Epidermal melanocyte (primary cell): ENCODE measurements at regions not wholly inside any gene's neighbourhood (a gene's known extent, or its start where the extent isn't known, plus 50 kb on each side); places are given as distances from the start of the nearest gene placed in this dataset.
"Not testable (repeated sequence)": the region's sequence is repeated elsewhere in the genome, so short reads cannot be mapped to it uniquely, and the experiment has no call there.

ENCODE experiments used
- DNase-seq: peaks from one replicate; pipeline ENCODE4 v3.0.0; 2011; ENCODE audit warnings: low spot score; ENCODE audit not compliant: insufficient read length

DNA sequence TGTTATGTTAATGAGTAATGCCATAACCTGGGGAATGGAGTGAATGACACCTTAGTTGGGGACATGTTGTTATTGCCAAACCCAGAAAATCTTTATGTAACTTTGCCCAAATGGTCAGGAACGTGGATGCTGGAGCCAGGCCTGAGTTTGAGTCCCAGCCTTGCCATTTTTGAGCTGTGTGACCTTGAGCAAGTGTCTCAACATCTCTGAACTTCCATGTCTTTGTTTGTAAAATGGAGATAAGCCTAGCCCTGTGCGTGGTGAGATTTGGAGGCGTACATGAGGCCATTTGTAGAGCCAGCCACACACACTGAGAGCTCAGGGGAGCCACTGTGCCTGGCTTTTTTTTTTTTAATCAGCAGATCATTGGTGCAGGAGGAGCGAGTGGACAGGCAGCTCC is 247.3 kb downstream of the FOXL1 start:
- no peak for DNase-seq

DNA sequence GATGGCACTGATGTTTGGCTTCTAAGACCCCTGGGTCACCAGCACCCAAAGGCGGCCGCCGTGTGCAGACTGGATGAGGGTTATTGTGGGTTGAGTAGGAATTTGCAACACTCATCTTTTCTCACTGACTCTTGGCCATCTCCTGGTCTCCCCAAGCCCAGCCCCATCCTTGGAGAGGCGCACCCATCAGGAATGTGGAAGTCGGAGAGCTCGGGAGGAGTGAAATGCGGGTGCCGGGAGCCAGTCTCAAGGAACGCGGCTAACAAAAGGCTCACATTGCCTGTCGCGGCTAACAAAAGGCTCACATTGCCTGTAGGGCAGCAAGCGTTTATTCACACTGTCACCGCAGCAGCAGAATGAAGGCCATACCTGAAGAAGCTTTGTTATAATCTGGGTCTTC is 248.6 kb downstream of the FOXL1 start:
- DNase-seq, result no peak

DNA sequence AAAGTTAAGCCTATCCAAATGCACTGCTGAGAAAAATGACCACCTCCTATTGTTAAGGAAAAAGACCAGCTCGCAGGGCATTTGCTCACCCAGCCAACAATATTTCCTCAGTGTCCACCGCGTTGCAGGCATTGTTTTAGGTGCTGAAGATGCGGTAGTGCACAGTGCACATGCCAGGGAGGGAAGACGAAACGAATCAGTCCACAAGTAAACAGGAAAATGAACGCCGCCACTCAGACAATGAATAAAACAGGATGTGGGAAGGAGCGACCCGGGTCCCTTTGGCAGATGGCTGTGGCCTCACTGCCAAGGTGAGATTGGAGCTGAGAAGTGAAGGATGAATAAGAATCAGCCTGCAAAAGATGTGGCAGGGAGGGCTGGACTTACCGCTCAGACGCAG is 249.2 kb downstream of the FOXL1 start:
- no peak for DNase-seq

DNA sequence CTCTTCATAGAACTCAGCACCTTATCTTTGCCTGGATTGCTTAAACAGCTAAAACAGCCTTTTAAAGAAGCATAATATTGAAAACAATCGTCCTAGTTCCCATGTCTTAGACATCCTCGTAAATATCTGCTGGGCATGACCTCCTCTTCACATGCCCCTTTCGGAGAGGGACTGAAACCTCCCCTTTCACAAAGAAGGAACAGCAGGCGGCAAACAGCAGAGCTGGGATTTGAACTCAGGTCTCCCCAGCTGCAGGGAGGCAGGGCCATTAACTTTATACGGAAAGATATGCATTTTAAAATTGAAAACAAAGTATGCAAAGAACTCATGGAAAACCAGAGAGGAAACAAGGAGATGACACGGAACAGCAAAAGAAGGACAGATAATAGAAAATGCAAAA is 249.9 kb downstream of the FOXL1 start:
- DNase-seq, result no peak

DNA sequence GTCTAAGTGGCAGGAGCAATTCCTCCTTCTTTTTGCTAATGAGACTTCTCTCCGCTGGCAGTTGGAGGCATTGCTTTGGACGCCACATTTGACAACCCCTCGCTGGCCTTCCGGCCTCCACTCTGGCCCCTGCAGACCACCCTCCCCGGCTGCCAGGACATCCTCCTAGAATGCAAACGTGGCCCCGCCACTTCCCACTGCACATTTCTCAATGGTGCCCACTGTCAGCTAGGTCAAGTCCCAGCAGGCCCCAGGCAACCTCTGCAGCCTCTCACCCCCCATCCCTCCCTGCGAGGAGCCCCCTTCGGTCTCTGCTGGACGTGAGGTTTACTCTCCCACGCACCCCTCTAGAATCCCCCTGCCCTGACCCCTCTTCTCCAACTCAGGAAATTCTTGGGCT is 250.3 kb downstream of the FOXL1 start:
- no peak for DNase-seq

DNA sequence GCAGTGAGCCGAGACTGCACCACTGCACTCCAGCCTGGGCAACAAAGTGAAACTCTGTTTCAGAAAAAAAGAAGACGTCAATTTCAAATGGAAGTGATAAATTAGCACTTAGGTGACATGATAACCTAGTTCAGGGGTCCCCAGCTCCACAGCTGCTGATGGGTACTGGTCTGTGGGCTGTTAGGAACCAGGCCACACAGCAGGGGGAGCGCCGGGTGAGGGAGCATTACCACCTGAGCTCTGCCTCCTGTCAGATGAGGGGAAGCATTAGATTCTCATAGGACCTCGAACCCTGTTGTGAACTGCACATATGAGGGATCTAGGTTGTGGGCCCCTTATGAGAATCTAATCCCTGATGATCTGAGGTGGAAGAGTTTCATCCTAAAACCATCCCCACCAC is 253.0 kb downstream of the FOXL1 start:
- no peak for DNase-seq

DNA sequence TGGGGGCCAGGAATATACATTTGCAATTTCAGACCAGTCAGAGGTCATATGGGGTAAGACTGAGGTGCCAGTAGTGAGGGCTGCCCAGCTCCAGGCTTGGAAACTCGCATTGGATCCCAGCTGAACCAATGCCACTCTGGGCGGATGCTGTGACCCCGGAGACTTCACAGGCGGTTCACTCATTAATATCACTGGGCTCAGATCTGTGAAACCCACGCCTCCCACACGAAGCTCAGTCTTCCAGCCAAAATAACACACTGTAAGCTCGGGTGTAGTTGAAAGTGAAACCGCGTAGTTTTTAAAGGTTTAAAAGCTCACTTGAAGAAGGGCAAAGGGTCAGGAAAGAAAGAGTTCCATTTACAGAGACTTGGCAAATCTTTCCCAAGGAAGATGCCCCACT is 254.8 kb downstream of the FOXL1 start:
- DNase-seq, result no peak

DNA sequence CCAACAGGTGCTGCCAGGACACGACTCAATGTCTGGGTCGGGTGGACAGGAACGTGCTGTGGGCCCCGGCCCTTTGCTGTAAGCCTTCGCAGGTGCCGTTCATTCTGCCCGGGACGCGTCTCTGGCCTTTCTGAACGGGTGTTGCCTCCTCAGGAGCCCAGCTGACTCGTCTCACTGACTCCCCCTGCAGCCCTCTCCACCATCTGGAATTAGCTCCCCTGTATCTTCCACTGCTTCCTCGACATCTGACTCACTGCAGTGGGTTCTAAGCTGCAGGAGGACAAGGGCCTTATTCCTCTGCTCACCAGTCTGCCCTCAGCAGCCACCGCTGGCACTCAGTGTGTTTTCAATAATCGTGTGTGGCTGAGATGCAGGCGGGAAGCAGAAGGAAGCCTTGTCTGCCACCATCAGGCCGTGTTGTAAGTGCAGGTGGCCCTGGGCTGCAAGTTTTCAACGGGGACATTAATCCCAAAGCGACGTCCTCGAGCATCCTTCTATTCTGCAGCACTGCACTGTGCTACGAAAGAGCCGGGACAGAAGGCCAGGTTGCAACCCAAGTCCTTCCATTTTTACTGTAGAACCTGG is 256.2 kb downstream of the FOXL1 start:
- no peak for DNase-seq

DNA sequence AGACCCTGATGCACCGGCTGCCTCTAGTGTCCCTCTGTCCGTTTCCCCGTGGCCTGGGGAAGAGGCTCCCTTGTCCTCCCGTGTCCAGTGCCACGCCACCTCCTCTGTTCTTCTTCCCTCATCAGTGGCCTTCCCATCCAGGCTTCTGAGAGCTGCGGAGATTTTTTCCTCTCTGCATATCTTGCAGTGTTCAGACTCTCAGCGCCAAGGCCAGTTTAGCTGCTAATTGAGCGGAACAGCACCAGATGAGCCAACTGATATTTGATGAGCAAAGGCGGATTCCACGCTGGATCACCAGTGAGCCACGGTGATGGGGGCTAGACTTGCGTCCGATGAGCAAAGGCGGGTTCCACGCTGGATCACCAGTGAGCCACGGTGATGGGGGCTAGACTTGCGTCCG is 257.6 kb downstream of the FOXL1 start:
- DNase-seq, result no peak

DNA sequence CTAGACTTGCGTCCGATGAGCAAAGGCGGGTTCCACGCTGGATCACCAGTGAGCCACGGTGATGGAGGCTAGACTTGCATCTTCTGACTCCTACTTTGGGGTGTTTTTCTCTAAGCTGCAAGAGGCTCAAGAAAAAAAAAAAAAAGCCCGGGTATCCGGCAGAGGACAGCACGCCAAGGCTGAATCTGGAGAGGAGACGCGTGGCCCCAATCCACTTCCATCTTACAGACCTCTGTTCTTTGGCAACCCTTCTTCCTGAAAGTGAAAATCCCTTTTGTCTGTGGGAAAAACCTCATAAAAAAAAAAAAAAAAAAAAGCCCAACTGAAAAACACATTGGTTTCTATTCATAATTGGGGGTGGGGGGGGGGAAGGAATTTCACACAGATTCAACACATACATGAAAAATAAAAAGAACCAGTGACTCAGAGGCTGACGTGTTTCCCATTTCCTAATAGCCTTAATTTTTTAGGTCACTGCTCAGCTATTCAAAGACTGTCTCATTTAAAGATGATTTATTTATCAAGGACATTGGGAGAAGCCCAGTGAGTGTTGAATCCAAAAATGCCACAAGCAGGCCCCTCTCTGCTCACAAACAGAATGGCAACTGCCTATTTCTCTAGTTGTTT is 258.3 kb downstream of the FOXL1 start:
- DNase-seq, result no peak

DNA sequence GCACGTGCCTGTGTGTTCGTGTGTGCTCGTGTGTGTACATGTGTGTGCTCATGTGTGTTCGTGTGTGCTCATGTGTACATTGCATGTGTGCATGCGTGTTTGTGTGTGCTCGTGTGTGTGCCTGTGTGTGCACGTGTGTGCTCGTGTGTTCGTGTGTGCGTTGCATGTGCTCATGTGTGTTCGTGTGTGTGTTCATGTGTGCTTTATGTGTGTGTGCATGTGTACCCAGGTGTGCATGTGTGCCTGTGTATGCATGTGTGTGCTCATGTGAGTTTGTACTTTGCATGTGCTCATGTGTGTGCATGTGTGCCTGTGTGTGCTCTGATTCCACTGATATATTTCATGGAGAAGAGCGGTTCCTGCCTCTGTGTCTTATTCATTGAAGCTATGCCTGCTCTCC is 265.5 kb downstream of the FOXL1 start:
- no peak for DNase-seq

DNA sequence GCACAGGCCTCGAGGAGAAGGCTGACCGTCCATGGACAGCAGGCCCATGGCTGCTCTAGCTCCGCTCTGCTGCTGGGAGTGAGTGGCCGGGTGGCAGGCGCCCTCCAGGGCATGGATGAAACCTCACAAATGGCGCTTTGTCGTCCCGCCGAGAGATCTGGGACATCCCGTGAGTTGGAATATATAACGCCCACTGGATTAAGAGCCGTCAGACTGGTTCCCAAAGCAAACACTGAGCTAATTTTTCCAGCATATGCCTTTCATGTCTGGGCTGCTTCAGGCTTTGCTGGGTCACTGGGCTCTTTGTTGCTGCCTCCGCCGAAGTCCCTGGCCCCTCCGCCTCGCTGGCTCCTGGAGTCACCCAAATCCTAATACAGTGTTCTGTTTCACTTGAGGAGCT is 266.3 kb downstream of the FOXL1 start:
- DNase-seq, result no peak

DNA sequence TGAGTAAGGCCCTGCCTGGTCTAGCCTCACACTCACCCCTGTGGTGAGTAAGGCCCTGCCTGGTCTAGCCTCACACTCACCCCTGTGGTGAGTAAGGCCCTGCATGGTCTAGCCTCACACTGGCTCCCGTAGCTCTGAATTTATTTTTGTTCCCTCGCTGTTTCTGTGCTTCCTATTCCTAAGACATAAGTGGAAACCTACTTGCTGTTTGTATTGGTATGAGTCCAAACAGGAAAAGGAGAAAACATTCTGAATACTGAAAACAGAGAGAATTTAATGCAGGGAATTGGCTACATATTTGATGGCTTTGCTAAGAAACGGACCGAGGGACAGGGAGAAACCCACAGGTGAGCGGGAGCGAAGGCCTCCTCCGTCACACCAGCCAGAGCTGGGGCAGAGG is 267.8 kb downstream of the FOXL1 start:
- DNase-seq, result no peak

DNA sequence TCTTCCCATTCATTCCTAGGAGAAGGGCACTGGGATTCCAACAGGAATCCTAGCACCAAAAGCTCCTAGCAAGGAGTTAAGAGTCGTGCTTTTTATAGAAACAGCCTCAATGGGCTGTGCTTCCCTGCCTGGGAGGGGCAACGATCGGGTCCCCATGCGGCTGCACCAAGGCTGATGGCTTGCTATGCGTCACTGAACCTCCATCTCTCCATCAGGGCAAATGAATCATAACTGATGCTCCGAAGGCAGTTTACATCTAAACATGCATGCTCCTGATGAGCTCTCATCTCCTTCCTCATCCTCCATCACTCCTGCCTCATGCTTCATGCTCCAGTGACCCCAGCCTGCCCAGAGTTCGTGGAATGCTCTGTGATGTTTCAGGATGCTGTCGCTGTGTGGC is 270.5 kb downstream of the FOXL1 start:
- DNase-seq, result no peak

DNA sequence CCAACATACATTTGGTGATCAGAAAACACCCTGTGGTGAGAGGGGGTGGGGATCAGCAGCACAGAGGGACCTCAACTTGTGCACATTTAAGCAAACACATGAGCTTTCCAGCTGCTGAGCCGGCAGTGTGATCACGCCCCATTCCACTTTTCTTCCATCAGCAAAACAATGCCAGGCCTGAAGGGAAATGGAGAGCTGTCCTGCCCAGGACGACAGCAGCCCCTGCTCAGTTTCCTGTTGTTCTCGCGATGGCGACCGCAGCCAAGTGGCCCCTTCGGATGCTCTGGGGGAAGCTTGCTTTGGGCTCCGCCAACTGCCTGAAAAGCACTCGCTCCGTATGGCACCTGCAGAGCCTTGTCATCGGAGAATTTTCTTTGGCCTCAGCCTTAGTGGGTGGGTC is 272.3 kb downstream of the FOXL1 start:
- no peak for DNase-seq

DNA sequence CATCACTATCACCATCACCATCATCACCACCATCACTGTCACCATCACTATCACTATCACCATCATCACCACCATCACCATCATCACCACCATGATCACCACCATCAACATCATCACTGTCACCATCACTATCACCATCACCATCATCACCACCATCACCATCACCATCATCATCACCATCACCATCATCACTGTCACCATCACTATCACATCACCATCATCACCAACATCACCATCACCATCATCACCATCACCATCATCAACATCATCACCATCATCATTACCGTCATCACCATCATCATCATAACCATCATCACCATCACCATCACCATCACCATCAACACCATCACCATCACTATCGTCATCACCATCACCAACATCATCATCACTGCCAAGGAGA is 273.8 kb downstream of the FOXL1 start:
- DNase-seq, result no peak

DNA sequence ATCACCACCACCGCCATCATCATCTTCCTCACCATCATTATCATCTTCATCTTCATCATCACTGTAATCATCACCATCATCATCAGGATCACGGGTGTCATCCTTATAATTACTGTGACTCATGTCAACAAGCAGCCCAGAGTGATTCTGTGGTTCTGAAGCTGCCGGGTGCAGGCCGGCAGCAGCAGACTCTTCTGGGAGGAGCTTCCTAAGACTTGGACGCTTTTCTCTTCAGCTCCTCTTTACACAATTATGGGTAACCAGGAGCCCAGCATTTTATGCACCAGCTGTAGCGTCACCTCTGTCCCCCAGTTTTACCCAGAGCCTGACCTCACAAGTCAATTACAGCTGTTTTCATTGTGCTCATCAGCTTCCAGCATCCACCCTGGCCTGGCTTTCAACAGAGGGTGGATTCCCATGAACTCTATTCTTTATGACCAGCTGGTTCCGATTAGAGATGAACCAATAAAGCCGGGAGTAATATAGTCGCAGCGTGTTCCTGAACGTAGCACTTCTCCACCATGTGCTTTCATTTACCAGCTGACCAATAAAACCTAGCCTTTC is 275.8 kb downstream of the FOXL1 start:
- DNase-seq, result peak; percentile 75

DNA sequence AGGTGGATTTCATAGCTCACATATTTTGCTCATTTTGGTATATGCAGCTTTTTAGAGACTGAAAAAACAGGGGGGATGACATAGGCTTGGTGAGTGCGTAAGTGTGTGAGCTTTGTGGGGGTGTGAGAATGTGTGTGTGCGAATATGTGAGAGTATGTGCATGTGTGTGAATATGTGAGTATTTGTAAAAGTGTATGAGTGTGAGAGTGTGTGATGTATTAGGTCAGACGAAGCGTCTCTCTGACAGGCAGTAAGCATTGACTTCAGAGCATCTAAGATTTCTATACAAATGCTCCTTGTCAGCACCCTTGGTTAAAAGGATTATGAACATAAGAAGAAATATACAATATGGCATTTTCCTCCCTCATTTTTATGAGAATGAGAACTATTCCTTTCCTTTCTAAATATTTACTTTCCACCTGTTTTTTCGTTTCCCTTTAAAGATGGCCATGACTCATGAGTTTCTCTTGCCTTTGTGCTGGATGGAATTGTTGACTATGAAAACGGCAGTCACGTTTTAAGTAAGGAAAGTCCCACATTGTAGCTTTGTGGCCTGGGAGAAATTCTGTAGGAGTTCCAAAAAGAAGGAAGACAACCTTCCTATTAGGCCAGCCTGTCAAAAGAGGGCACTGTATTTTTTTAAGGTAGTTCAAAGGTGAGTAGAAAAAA is 276.4 kb downstream of the FOXL1 start:
- no peak for DNase-seq

DNA sequence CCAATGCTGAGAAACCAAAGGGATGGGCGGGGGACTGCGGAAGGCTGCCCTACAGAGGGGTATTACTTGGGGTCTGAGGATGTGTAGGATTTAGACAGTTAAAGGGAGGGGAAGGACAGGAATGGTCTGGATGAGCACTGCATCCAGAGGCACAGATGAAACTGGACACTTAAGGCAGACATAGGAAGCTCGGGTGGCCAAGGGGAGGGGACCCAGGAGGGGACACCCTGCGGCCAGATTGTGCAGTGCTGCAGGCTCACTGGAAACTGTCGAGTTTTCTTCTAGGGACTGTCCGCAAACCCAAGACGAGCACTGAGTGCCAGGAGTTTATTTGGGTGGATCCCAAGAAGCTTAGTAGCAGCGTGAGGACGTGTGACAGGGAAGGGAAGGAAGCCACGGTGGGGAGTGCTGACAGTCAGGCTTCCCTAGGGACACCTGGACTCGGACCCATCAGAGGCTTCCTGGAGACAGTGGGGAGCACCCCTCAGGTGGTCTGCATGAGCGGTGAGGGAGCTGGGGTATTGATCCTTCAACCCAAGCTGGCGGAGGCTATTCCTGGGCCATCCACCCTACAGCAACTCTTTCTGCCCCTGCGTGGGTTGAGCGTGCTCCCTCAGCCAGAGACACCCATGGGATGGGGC is 278.7 kb downstream of the FOXL1 start:
- DNase-seq, result no peak

DNA sequence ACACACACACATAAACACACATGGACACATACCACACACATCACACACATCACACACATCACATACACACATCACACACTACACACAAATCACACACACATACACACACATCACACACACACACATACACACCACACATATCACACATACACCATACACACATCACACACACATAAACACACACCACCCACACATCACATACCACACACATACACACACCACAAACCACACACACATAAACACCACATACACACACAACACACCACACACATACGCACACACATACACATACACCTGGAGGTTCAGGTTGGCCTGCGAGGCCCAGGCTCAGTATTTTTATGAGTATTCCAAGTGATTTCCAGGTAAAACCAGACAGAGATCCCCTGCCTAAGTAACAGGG is 279.5 kb downstream of the FOXL1 start:
- DNase-seq, result no peak

DNA sequence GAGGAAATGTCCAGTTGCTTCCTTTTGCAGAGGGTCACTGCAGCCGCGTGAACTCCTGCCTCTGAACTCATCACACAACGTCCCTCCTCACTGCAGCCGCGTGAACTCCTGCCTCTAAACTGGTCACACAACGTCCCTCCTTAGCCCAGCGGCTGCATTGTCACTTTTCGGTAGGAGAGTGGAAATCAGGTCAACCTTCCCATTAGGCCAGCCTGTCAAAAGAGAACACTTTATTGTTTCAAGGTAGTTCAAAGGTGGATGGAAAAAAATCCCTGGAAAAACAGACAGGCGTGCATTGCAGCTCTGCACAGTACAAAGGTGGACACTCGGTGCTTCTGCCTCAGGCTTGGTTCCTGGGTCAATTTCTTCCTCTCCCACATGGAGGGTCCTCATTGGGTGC is 280.2 kb downstream of the FOXL1 start:
- DNase-seq, result no peak

DNA sequence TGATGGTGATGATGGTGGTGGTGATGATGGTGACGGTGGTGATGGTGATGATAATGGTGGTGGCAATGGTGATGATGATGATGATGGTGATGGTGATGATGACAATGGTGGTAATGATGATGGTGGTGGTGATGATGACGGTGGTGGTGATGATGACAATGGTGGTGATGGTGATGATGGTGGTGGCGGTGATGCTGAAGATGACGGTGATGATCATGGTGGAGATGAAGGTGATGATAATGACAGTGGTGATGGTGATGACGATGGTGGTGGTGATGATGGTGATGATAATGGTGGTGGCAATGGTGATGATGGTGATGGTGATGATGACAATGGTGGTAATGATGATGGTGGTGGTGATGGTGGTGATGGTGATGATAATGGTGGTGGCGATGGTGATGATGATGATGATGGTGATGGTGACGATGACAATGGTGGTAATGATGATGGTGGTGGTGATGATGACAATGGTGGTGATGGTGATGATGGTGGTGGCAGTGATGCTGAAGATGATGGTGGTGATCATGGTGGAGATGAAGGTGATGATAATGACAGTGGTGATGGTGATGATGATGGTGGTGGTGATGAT is 283.0 kb downstream of the FOXL1 start:
- DNase-seq, result not testable (repeated sequence)
